ENCODE measurements at regions not wholly inside any gene's neighbourhood (a gene's known extent, or its start where the extent isn't known, plus 50 kb on each side); places are given as distances from the start of the nearest gene placed in this dataset.

DNA sequence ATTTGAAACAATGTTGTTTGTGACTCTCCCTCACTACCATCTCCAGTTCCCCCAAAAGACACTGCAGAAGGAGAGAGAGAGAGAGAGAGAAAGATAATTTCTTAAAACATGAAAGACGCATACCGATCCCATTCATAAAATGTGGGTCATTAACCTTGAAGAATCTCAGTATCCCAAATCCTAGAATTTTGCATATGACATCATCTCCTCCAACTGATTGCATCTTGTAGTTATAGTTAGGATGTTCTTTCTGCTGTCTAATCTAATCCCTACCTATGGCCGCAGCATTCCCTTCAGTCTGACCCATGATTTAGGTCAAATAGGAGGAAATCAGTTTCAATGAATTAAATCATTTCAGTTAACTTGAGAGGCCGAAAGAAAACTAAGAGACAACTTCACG is 142.4 kb upstream of the ETS2 start:
- H3K27me3 ChIP-seq (replicated peaks; ENCODE audit: insufficient read depth, low read length) = peaks cover 10% of the 10 kb centered on the region; the same call in 1 of the 2 replicates
- H3K36me3 ChIP-seq (replicated peaks; ENCODE audit: insufficient read depth, low read length) = no peaks in the 10 kb centered on the region
- H3F3A ChIP-seq (ENCODE audit: insufficient read depth, low read length) = no peaks in the 10 kb centered on the region
- H4K20me1 ChIP-seq (ENCODE audit: insufficient read depth, low read length) = no peaks in the 10 kb centered on the region
- H3K4me1 ChIP-seq (ENCODE audit: low read length) = no peaks in the 10 kb centered on the region
- H3K9me2 ChIP-seq (replicated peaks; ENCODE audit: insufficient read depth, low read length) = no peaks in the 10 kb centered on the region
- no peak for DNase-seq
- no peak overlapping the region for H3K27ac ChIP-seq (ENCODE audit: low read length)
- TF ChIP-seq EZH2phosphoT487 (IDR thresholded peaks at IDR 0.05; ENCODE audit: low read length) (no peak), EZH2 (optimal IDR thresholded peaks at IDR 0.05; ENCODE audit: low read depth, low read length) (no peak)
- TF ChIP-seq, protein P1, sequence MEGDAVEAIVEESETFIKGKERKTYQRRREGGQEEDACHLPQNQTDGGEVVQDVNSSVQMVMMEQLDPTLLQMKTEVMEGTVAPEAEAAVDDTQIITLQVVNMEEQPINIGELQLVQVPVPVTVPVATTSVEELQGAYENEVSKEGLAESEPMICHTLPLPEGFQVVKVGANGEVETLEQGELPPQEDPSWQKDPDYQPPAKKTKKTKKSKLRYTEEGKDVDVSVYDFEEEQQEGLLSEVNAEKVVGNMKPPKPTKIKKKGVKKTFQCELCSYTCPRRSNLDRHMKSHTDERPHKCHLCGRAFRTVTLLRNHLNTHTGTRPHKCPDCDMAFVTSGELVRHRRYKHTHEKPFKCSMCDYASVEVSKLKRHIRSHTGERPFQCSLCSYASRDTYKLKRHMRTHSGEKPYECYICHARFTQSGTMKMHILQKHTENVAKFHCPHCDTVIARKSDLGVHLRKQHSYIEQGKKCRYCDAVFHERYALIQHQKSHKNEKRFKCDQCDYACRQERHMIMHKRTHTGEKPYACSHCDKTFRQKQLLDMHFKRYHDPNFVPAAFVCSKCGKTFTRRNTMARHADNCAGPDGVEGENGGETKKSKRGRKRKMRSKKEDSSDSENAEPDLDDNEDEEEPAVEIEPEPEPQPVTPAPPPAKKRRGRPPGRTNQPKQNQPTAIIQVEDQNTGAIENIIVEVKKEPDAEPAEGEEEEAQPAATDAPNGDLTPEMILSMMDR (IDR thresholded peaks at IDR 0.05; ENCODE audit: low read length) = no peak
- no peak overlapping the region for H3K4me3 ChIP-seq (ENCODE audit: low read length)
- no peak overlapping the region for H2AFZ ChIP-seq (ENCODE audit: low read length)
- no peak overlapping the region for H3K9ac ChIP-seq (ENCODE audit: low read length)
- no peaks in the 10 kb centered on the region for H3K79me2 ChIP-seq (ENCODE audit: low read length)
- H3K9me3 ChIP-seq (replicated peaks; ENCODE audit: insufficient read depth, low read length) = no peaks in the 10 kb centered on the region
- no peak overlapping the region for H3K4me2 ChIP-seq (ENCODE audit: low read depth, low read length)

DNA sequence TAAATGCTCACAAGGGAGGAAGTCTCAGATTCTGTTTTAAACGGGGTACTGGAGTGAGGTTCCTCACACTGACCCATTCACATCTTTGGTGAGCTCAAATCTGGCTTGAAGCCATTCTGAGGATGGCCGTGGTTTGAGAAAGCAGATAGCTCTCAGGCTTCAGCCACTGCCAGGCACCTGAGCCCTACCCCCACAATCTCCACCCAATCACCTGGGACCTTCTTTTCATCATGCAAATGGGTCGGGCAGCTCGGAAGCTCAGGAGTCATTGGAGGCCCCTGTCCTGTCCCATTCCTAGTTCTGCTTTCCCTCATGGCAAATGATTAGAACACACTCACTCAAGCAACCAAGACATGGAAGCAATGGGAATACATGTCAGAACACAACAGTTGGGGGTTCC is 141.4 kb upstream of the ETS2 start:
- Histone ChIP-seq H3K9me3 (replicated peaks; ENCODE audit: insufficient read depth, low read length) (no peaks in the 10 kb centered on the region), H3K9ac (ENCODE audit: low read length) (no peak overlapping the region), H3K9me2 (replicated peaks; ENCODE audit: insufficient read depth, low read length) (no peaks in the 10 kb centered on the region), H3K4me1 (ENCODE audit: low read length) (no peaks in the 10 kb centered on the region), H3K4me2 (ENCODE audit: low read depth, low read length) (no peak overlapping the region), H4K20me1 (ENCODE audit: insufficient read depth, low read length) (no peaks in the 10 kb centered on the region), H3F3A (ENCODE audit: insufficient read depth, low read length) (no peaks in the 10 kb centered on the region), H3K79me2 (ENCODE audit: low read length) (no peaks in the 10 kb centered on the region), H3K27me3 (replicated peaks; ENCODE audit: insufficient read depth, low read length) (peaks cover 10% of the 10 kb centered on the region; the same call in 1 of the 2 replicates), H3K4me3 (ENCODE audit: low read length) (no peak overlapping the region), H2AFZ (ENCODE audit: low read length) (no peak overlapping the region), H3K27ac (ENCODE audit: low read length) (no peak overlapping the region), H3K36me3 (replicated peaks; ENCODE audit: insufficient read depth, low read length) (no peaks in the 10 kb centered on the region)
- TF ChIP-seq, protein P1 (IDR thresholded peaks at IDR 0.05; ENCODE audit: low read length) = no peak
- TF ChIP-seq EZH2phosphoT487 (IDR thresholded peaks at IDR 0.05; ENCODE audit: low read length) (no peak), EZH2 (optimal IDR thresholded peaks at IDR 0.05; ENCODE audit: low read depth, low read length) (no peak)
- DNase-seq = no peak

DNA sequence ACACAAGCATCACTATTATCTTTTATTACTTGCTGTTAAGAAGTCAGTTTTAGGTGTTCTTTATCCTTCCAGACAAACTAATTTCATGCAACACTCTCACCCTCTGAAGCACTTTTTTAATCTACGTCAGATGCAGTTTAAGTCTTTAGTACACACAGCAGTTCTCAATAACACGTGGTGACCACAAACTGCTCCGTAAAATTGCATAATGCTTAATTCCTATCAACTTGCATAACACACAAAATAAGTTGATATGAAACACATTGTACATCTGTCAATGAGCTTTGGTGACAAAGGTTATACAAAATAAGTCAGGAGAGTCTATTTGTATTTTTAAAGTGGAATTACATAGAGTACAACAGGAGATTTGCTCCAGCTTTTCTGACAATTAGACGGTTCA is 140.9 kb upstream of the ETS2 start:
- TF ChIP-seq EZH2phosphoT487 (IDR thresholded peaks at IDR 0.05; ENCODE audit: low read length) (no peak), EZH2 (optimal IDR thresholded peaks at IDR 0.05; ENCODE audit: low read depth, low read length) (no peak)
- no peak overlapping the region for H3K9ac ChIP-seq (ENCODE audit: low read length)
- H3K79me2 ChIP-seq (ENCODE audit: low read length) = no peaks in the 10 kb centered on the region
- no peaks in the 10 kb centered on the region for H3F3A ChIP-seq (ENCODE audit: insufficient read depth, low read length)
- no peaks in the 10 kb centered on the region for H3K36me3 ChIP-seq (replicated peaks; ENCODE audit: insufficient read depth, low read length)
- H2AFZ ChIP-seq (ENCODE audit: low read length) = no peak overlapping the region
- no peak overlapping the region for H3K4me3 ChIP-seq (ENCODE audit: low read length)
- H3K27me3 ChIP-seq (replicated peaks; ENCODE audit: insufficient read depth, low read length) = peaks cover 10% of the 10 kb centered on the region; the same call in 1 of the 2 replicates
- no peak for DNase-seq
- H3K27ac ChIP-seq (ENCODE audit: low read length) = no peak overlapping the region
- no peaks in the 10 kb centered on the region for H3K4me1 ChIP-seq (ENCODE audit: low read length)
- no peak overlapping the region for H3K4me2 ChIP-seq (ENCODE audit: low read depth, low read length)
- H3K9me2 ChIP-seq (replicated peaks; ENCODE audit: insufficient read depth, low read length) = no peaks in the 10 kb centered on the region
- H4K20me1 ChIP-seq (ENCODE audit: insufficient read depth, low read length) = no peaks in the 10 kb centered on the region
- no peaks in the 10 kb centered on the region for H3K9me3 ChIP-seq (replicated peaks; ENCODE audit: insufficient read depth, low read length)

DNA sequence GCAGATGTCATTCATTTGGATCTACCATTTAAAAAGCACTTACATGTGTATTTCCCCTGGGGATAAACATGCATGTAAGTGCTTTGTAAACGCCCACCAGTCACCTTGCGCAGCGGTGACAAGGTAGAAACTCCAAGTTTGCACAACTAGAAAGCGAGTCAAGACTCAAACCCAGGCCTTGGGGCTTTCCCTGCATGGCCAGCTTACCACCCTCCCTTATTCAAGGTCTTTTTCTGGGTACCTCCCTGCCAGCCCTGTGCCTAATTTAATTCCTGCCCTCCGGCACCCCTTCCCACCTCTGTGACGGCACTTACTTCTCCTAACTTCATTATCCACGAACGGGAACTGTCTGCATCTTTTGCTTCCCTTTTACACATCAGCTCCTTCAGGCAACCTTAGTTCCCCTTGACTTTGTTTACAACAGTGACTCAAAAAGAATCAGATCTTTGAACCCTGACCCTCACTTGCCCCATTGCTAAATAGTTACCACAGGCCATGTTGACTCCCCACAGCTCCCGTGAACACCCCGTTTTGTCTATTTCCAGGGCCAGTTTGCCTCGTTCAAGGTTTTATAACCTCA is 138.3 kb upstream of the ETS2 start:
- DNase-seq = no peak
- H3K9me2 ChIP-seq (replicated peaks; ENCODE audit: insufficient read depth, low read length) = no peaks in the 10 kb centered on the region

More for the DNA sequence above, 138.3 kb upstream of the ETS2 start:
- TF ChIP-seq EZH2phosphoT487 (IDR thresholded peaks at IDR 0.05; ENCODE audit: low read length) (no peak), EZH2 (optimal IDR thresholded peaks at IDR 0.05; ENCODE audit: low read depth, low read length) (no peak)
- TF ChIP-seq, protein P1 (IDR thresholded peaks at IDR 0.05; ENCODE audit: low read length) = no peak
- Histone ChIP-seq H3K27me3 (replicated peaks; ENCODE audit: insufficient read depth, low read length) (peaks cover 10% of the 10 kb centered on the region; the same call in 1 of the 2 replicates), H3K9ac (ENCODE audit: low read length) (no peak overlapping the region), H3F3A (ENCODE audit: insufficient read depth, low read length) (no peaks in the 10 kb centered on the region), H3K27ac (ENCODE audit: low read length) (no peak overlapping the region), H3K4me1 (ENCODE audit: low read length) (no peaks in the 10 kb centered on the region), H2AFZ (ENCODE audit: low read length) (no peak overlapping the region), H3K4me2 (ENCODE audit: low read depth, low read length) (no peak overlapping the region), H3K4me3 (ENCODE audit: low read length) (no peak overlapping the region), H3K9me3 (replicated peaks; ENCODE audit: insufficient read depth, low read length) (no peaks in the 10 kb centered on the region), H3K79me2 (ENCODE audit: low read length) (no peaks in the 10 kb centered on the region), H3K36me3 (replicated peaks; ENCODE audit: insufficient read depth, low read length) (no peaks in the 10 kb centered on the region), H4K20me1 (ENCODE audit: insufficient read depth, low read length) (no peaks in the 10 kb centered on the region)

All from MM.1S (cell line).